ENCODE measurements at regions not wholly inside any gene's neighbourhood (a gene's known extent, or its start where the extent isn't known, plus 50 kb on each side); places are given as distances from the start of the nearest gene placed in this dataset.

- H3K27me3 ChIP-seq (ENCODE audit: insufficient read depth, low read length) = no peaks in the 10 kb centered on the region
- no peaks in the 10 kb centered on the region for H3K36me3 ChIP-seq (ENCODE audit: insufficient read depth, low read length)
- no peaks in the 10 kb centered on the region for H4K20me1 ChIP-seq (ENCODE audit: insufficient read depth, low read length)
- no peak for DNase-seq (ENCODE audit: insufficient read length, low spot score, missing footprints)
- no peak overlapping the region for H2AFZ ChIP-seq (ENCODE audit: low read length)
- TF ChIP-seq, protein P1, sequence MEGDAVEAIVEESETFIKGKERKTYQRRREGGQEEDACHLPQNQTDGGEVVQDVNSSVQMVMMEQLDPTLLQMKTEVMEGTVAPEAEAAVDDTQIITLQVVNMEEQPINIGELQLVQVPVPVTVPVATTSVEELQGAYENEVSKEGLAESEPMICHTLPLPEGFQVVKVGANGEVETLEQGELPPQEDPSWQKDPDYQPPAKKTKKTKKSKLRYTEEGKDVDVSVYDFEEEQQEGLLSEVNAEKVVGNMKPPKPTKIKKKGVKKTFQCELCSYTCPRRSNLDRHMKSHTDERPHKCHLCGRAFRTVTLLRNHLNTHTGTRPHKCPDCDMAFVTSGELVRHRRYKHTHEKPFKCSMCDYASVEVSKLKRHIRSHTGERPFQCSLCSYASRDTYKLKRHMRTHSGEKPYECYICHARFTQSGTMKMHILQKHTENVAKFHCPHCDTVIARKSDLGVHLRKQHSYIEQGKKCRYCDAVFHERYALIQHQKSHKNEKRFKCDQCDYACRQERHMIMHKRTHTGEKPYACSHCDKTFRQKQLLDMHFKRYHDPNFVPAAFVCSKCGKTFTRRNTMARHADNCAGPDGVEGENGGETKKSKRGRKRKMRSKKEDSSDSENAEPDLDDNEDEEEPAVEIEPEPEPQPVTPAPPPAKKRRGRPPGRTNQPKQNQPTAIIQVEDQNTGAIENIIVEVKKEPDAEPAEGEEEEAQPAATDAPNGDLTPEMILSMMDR (IDR thresholded peaks at IDR 0.05; ENCODE audit: extremely low read depth, low read depth, low read length) = no peak
- H3K27ac ChIP-seq (ENCODE audit: low read depth, low read length) = no peak overlapping the region
- H3K9me3 ChIP-seq (ENCODE audit: low read depth, low read length) = no peaks in the 10 kb centered on the region
- no peaks in the 10 kb centered on the region for H3K4me1 ChIP-seq (ENCODE audit: insufficient read depth, low read length)
- H3K79me2 ChIP-seq (ENCODE audit: insufficient read depth, low read length) = no peaks in the 10 kb centered on the region
- H3K4me2 ChIP-seq (ENCODE audit: insufficient read depth, low read length) = no peak overlapping the region
- H3K4me3 ChIP-seq (ENCODE audit: insufficient read depth, low read length) = no peak overlapping the region
These were observed 599.9 kb downstream of the SOX5 start for GRCh38 chr12:23349564-23349963.

DNA sequence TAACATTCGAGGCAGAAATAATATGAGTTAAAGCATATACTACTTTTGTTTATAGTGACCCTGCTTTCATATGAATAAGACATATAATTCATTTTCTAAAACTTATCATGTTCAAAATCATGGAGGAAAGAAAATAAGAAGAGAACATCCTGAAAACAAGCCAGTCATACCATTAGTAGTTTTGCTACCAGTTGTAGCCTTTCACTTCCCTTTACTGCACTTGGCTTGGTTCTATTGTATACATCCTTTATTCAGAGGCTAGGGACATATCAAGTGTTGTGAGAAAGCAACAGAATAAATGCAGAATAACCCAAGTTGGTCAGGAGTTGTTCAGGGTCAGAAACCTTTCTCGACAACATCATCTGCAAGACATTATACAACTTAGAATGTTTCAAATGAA lies 598.7 kb downstream of the SOX5 start:
- Histone ChIP-seq H3K4me3 (ENCODE audit: insufficient read depth, low read length) (no peak overlapping the region), H2AFZ (ENCODE audit: low read length) (no peak overlapping the region), H3K79me2 (ENCODE audit: insufficient read depth, low read length) (no peaks in the 10 kb centered on the region), H4K20me1 (ENCODE audit: insufficient read depth, low read length) (no peaks in the 10 kb centered on the region), H3K9me3 (ENCODE audit: low read depth, low read length) (no peaks in the 10 kb centered on the region), H3K36me3 (ENCODE audit: insufficient read depth, low read length) (no peaks in the 10 kb centered on the region), H3K27me3 (ENCODE audit: insufficient read depth, low read length) (no peaks in the 10 kb centered on the region), H3K4me1 (ENCODE audit: insufficient read depth, low read length) (no peaks in the 10 kb centered on the region), H3K27ac (ENCODE audit: low read depth, low read length) (no peak overlapping the region), H3K4me2 (ENCODE audit: insufficient read depth, low read length) (no peak overlapping the region)
- no peak for DNase-seq (ENCODE audit: insufficient read length, low spot score, missing footprints)
- TF ChIP-seq, protein P1 (IDR thresholded peaks at IDR 0.05; ENCODE audit: extremely low read depth, low read depth, low read length) = no peak

GRCh38 chr12:23352670-23353069 lies 596.8 kb downstream of the SOX5 start:
- no peak overlapping the region for H3K4me3 ChIP-seq (ENCODE audit: insufficient read depth, low read length)
- no peaks in the 10 kb centered on the region for H3K79me2 ChIP-seq (ENCODE audit: insufficient read depth, low read length)
- H3K4me1 ChIP-seq (ENCODE audit: insufficient read depth, low read length) = no peaks in the 10 kb centered on the region
- no peaks in the 10 kb centered on the region for H3K27me3 ChIP-seq (ENCODE audit: insufficient read depth, low read length)
- no peak for DNase-seq (ENCODE audit: insufficient read length, low spot score, missing footprints)
- no peaks in the 10 kb centered on the region for H3K36me3 ChIP-seq (ENCODE audit: insufficient read depth, low read length)
- H4K20me1 ChIP-seq (ENCODE audit: insufficient read depth, low read length) = no peaks in the 10 kb centered on the region
- no peak overlapping the region for H3K27ac ChIP-seq (ENCODE audit: low read depth, low read length)
- no peak overlapping the region for H3K4me2 ChIP-seq (ENCODE audit: insufficient read depth, low read length)
- H2AFZ ChIP-seq (ENCODE audit: low read length) = no peak overlapping the region
- no peaks in the 10 kb centered on the region for H3K9me3 ChIP-seq (ENCODE audit: low read depth, low read length)
- TF ChIP-seq, protein P1 (IDR thresholded peaks at IDR 0.05; ENCODE audit: extremely low read depth, low read depth, low read length) = no peak

- TF ChIP-seq, protein P1 (IDR thresholded peaks at IDR 0.05; ENCODE audit: extremely low read depth, low read depth, low read length) = no peak
- no peak overlapping the region for H3K4me2 ChIP-seq (ENCODE audit: insufficient read depth, low read length)
- no peak for DNase-seq (ENCODE audit: insufficient read length, low spot score, missing footprints)
These were observed 594.7 kb downstream of the SOX5 start for GRCh38 chr12:23354800-23355199.

More at GRCh38 chr12:23354800-23355199, 594.7 kb downstream of the SOX5 start:
- no peaks in the 10 kb centered on the region for H4K20me1 ChIP-seq (ENCODE audit: insufficient read depth, low read length)
- no peak overlapping the region for H3K27ac ChIP-seq (ENCODE audit: low read depth, low read length)
- H2AFZ ChIP-seq (ENCODE audit: low read length) = no peak overlapping the region
- no peak overlapping the region for H3K4me3 ChIP-seq (ENCODE audit: insufficient read depth, low read length)
- no peaks in the 10 kb centered on the region for H3K9me3 ChIP-seq (ENCODE audit: low read depth, low read length)
- no peaks in the 10 kb centered on the region for H3K4me1 ChIP-seq (ENCODE audit: insufficient read depth, low read length)
- H3K79me2 ChIP-seq (ENCODE audit: insufficient read depth, low read length) = no peaks in the 10 kb centered on the region
- H3K27me3 ChIP-seq (ENCODE audit: insufficient read depth, low read length) = no peaks in the 10 kb centered on the region
- H3K36me3 ChIP-seq (ENCODE audit: insufficient read depth, low read length) = no peaks in the 10 kb centered on the region

Measured in osteoblast (primary cell).